Esophagus squamous epithelium (tissue), 5 donors: ENCODE measurements at regions not wholly inside any gene's neighbourhood (a gene's known extent, or its start where the extent isn't known, plus 50 kb on each side); places are given as distances from the start of the nearest gene placed in this dataset.

Source experiments
- DNase-seq: peaks from one replicate; lab custom pipeline; 2025; lab: John Stamatoyannopoulos, UW
- H3K27ac ChIP-seq, 4 donors: fragments of 200-600 bp; sonication (generic); one replicate each; pipeline ENCODE4 v1.5.1; 2016 to 2019; ENCODE audit warnings: mild to moderate bottlenecking in 1 of 4
- H3K27me3 ChIP-seq, 4 donors: fragments of 200-600 bp; sonication (generic); 1 replicate in 3 of 4; 2 replicates in 1 of 4; pipeline versions ENCODE4 v1.5.1 to v1.6.0; 2017 to 2021; ENCODE audit warnings: antibody characterized with exemption in 1 of 4
- H3K36me3 ChIP-seq, 3 donors: fragments of 200-600 bp; sonication (generic); one replicate each; pipeline ENCODE4 v1.5.1; 2016 to 2019
- H3K4me1 ChIP-seq, 3 donors: fragments of 200-600 bp; sonication (generic); one replicate each; pipeline ENCODE4 v1.5.1; 2017 to 2019
- H3K4me3 ChIP-seq, 4 donors: fragments of 200-600 bp; sonication (generic); 1 replicate in 3 of 4; 2 replicates in 1 of 4; pipeline ENCODE4 v1.5.1; 2016 to 2019; ENCODE audit warnings: mild to moderate bottlenecking in 2 of 4, moderate library complexity in 1 of 4
- H3K9me3 ChIP-seq, 3 donors: fragments of 200-600 bp; sonication (generic); one replicate each; pipeline ENCODE4 v1.5.1; 2016 to 2019
- CTCF ChIP-seq, 6 experiments: fragments of 450-650 bp in 4 of 6; fragments of 200-600 bp in 2 of 6; sonication (generic) in 2 of 6; IDR thresholded peaks; one replicate each; pipeline ENCODE4 v1.5.1; 2016 to 2019; ENCODE audit warnings: antibody characterized with exemption in 6 of 6, mild to moderate bottlenecking in 4 of 6, moderate library complexity in 4 of 6
- POLR2A ChIP-seq, 4 donors: fragments of 450-650 bp; IDR thresholded peaks; one replicate each; pipeline ENCODE4 v1.6.1; 2017; ENCODE audit warnings: antibody characterized with exemption in 4 of 4, mild to moderate bottlenecking in 4 of 4, moderate library complexity in 3 of 4
- WGBS, 2 donors: methylation state at CpG; one replicate each; pipeline ENCODE4 v1.1.5; 2018; 5-methylcytosine and 5-hydroxymethylcytosine counted together
- intact Hi-C: fragments of 100-400 bp; cut with DNase I; formaldehyde crosslinking; loops from one replicate; pipeline ENCODE4 v1.15.0; 2022
- donor health status: DM: yes; HTN: yes; CAD: no.

- intact Hi-C loops, result no loop called here
- WGBS, 2 donors, result 69 to 74% methylated on average over 4 of the region's 4 CpGs
These were observed 172.6 kb upstream of the HMCN1 start for GRCh38 chr1:185561629-185562028.

GRCh38 chr1:185560760-185561159 is 173.4 kb upstream of the HMCN1 start:
- no peak for DNase-seq
- no peak for TF ChIP-seq CTCF (IDR thresholded peaks at IDR 0.05)
- TF ChIP-seq POLR2A (IDR thresholded peaks at IDR 0.05), result no peak
- H3K36me3 ChIP-seq, result no peaks in the 10 kb centered on the region
- H3K27me3 ChIP-seq, result peaks cover 0 to 4% (median 0%) of the 10 kb centered on the region in 4 donors
- no peaks in the 10 kb centered on the region for H3K9me3 ChIP-seq
- intact Hi-C loops, result no loop called here
- H3K4me1 ChIP-seq, result peaks cover 0 to 40% (median 0%) of the 10 kb centered on the region in 3 donors
- no peak overlapping the region for H3K4me3 ChIP-seq
- H3K27ac ChIP-seq, result no peak overlapping the region
- 55 to 83% methylated on average over 4 of the region's 4 CpGs for WGBS, 2 donors

More at GRCh38 chr1:185561629-185562028, 172.6 kb upstream of the HMCN1 start:
- Histone ChIP-seq H3K36me3 (no peaks in the 10 kb centered on the region), H3K4me3 (no peak overlapping the region), H3K27ac (no peak overlapping the region), H3K27me3 (peaks cover 0 to 4% (median 0%) of the 10 kb centered on the region in 4 donors), H3K9me3 (no peaks in the 10 kb centered on the region), H3K4me1 (peaks cover 0 to 45% (median 0%) of the 10 kb centered on the region in 3 donors)
- no peak for DNase-seq
- no peak for TF ChIP-seq POLR2A (IDR thresholded peaks at IDR 0.05)
- no peak for TF ChIP-seq CTCF (IDR thresholded peaks at IDR 0.05)

- peaks cover 0 to 30% (median 0%) of the 10 kb centered on the region in 3 donors for H3K4me1 ChIP-seq
- no peak for DNase-seq
- peaks cover 0 to 4% (median 0%) of the 10 kb centered on the region in 4 donors for H3K27me3 ChIP-seq
- intact Hi-C loops, result no loop called here
- H3K36me3 ChIP-seq, result no peaks in the 10 kb centered on the region
- TF ChIP-seq CTCF (IDR thresholded peaks at IDR 0.05) (peak in 3 of 6 experiments; percentile 38 to 54 (median 40)), POLR2A (IDR thresholded peaks at IDR 0.05) (no peak)
- no peaks in the 10 kb centered on the region for H3K9me3 ChIP-seq
- 80 to 83% methylated on average over 3 of the region's 3 CpGs for WGBS, 2 donors
- no peak overlapping the region for H3K4me3 ChIP-seq
- no peak overlapping the region for H3K27ac ChIP-seq
These were observed 174.4 kb upstream of the HMCN1 start for GRCh38 chr1:185559684-185560331.

- DNase-seq, result no peak
- WGBS, 2 donors, result 82 to 84% methylated on average over 1 of the region's 1 CpG
- H3K4me3 ChIP-seq, result no peak overlapping the region
- TF ChIP-seq CTCF (IDR thresholded peaks at IDR 0.05) (no peak), POLR2A (IDR thresholded peaks at IDR 0.05) (no peak)
- no peak overlapping the region for H3K27ac ChIP-seq
- intact Hi-C loops, result no loop called here
- H3K36me3 ChIP-seq, result no peaks in the 10 kb centered on the region
- H3K27me3 ChIP-seq, result peaks cover 0 to 4% (median 0%) of the 10 kb centered on the region in 4 donors
- no peaks in the 10 kb centered on the region for H3K9me3 ChIP-seq
- H3K4me1 ChIP-seq, result peaks cover 0 to 23% (median 0%) of the 10 kb centered on the region in 3 donors
These were observed 175.0 kb upstream of the HMCN1 start for GRCh38 chr1:185559151-185559550.

- H3K27ac ChIP-seq, result no peak overlapping the region
- H3K27me3 ChIP-seq, result peaks cover 0 to 4% (median 0%) of the 10 kb centered on the region in 4 donors
- intact Hi-C loops, result no loop called here
- no peaks in the 10 kb centered on the region for H3K36me3 ChIP-seq
- H3K4me3 ChIP-seq, result no peak overlapping the region
- 0 to 55% methylated on average over 1 of the region's 1 CpG for WGBS, 2 donors
- no peak for DNase-seq
- H3K4me1 ChIP-seq, result peaks cover 0 to 5% (median 0%) of the 10 kb centered on the region in 3 donors
- no peaks in the 10 kb centered on the region for H3K9me3 ChIP-seq
- TF ChIP-seq CTCF (IDR thresholded peaks at IDR 0.05) (no peak), POLR2A (IDR thresholded peaks at IDR 0.05) (no peak)
These were observed 177.6 kb upstream of the HMCN1 start for GRCh38 chr1:185556561-185556960.
